ENCODE measurements at regions not wholly inside any gene's neighbourhood (a gene's known extent, or its start where the extent isn't known, plus 50 kb on each side); places are given as distances from the start of the nearest gene placed in this dataset.

- DNase-seq (ENCODE audit: extremely low read depth, low read depth), result no peak
Observed at GRCh38 chr2:239787538-239788050, 237.5 kb downstream of the NDUFA10 start.

GRCh38 chr2:239786791-239787190, 238.4 kb downstream of the NDUFA10 start:
- no peak for DNase-seq (ENCODE audit: extremely low read depth, low read depth)

DNA sequence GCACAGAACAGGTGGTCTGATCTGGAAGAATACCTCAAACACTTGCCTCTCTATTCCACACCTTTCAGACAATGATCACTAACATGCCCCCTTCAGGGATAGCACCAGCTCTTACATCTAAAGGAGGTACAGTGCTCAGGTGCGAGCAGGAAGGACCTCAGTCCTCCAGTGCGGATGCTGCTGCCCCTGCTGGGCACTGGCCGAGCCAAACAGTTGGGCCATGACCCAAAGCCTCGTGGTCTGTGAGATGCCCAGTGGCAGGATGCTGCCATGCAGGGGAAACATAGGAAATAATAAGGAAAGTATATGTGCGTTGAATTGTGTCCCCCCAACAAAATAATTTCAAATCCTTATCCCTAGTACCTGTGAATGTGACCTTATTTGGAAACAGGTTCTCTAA, 243.7 kb downstream of the NDUFA10 start:
- DNase-seq (ENCODE audit: extremely low read depth, low read depth), result no peak

GRCh38 chr2:239780236-239780994, 244.7 kb downstream of the NDUFA10 start:
- no peak for DNase-seq (ENCODE audit: extremely low read depth, low read depth)

- DNase-seq (ENCODE audit: extremely low read depth, low read depth), result no peak
Observed at GRCh38 chr2:239779584-239779983, 245.6 kb downstream of the NDUFA10 start.

DNA sequence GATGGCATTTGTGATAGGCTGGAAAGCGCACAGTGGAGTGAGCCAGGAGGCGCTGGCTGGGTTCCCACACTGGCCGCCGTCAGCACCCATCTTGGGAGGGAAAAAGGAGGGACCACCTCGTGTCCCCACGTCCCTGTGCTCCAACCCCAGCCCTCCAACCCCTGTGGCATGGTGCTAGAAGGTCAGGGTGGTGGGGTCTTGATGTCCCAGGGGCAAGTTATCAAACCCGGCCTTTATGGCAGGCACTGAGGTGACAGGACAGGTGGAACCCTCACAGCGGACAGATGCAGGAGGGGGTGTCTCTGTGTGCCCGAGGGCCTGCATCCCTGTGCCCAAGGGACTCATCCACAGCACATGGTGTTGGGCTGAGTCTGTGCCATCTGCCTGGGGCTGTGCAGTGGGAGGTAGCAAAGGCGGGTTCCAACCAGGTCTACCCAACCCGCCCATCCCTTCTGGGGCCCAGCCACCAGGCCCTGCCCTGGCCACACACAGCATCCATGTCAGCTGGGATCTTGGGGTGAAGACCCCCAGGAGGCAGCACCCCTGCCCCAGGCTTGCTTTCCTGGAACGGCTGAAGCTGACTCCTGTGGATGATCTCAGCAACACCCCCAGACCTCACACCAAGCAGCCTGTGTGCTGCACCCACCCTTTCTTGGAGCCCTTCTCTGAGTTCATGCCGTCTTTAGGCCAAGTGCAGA, 246.1 kb downstream of the NDUFA10 start:
- no peak for DNase-seq (ENCODE audit: extremely low read depth, low read depth)

DNA sequence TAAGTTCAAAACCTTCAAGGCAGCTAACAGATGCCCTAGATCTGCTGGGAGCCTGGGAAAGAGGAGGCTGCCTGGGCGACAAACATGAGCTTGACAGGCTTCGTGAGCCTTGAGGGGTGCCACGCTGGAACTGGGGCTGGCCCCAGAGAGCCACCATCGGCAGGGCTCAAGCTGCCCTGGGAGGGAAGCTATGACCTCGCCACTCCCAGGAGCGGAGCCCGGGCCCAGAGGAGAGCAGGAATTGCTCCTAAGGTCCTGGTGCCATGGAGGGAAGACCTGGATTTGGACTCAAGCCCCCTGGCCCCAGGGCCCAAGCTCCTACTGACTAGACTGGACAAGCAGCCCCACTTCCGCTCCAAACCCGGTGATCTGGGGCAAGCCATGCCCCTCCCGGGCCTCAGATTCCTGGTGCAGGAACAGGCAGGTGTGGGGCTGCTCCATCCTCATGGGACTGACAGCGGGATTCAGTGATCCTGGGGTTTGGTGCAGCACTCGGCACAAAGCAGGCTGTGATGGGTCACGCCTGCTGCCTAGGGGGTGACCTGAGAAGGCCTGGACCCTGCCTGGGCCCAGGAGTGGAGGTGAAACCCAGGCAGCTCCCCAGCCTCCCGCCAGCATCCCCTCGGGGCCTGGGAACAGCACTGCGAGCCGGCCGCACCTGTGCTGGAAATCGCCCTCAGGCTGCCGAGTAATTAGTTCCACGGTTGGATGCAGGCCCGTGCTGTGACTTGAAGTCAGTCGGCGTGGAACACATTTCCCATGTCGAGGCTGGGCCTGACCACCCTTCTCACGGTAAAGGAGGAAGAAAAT, 246.9 kb downstream of the NDUFA10 start:
- no peak for DNase-seq (ENCODE audit: extremely low read depth, low read depth)

- DNase-seq (ENCODE audit: extremely low read depth, low read depth), result no peak
Observed at GRCh38 chr2:239777219-239777618, 247.9 kb downstream of the NDUFA10 start.

DNA sequence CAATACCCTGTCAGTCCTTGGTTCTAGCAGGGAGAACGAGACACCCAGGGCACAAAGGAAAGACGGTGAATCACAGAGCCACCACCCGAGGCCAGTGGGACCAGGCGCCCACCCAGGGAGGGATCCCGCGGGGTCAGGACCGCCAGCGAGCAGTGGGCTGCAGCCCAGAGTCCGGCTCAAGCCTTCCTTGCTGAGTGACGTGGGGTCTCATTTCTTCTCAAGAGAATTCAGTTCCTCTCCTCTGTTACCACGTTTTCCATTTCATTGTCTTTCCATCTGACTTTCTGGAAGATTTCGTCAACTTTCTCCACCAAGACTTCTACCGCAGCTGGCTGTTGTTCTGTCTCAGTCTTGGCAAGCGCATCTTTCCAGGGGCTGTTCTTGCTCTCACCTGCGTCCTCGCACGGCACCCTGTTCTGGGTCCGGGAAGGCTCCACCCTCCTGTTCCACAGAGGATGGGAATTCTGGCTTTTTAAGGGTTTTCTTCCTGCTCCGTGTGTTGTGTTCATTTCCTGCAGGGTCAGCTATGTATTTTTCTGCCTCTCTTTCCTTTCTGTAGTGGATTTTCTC, 248.6 kb downstream of the NDUFA10 start:
- no peak for DNase-seq (ENCODE audit: extremely low read depth, low read depth)

DNA sequence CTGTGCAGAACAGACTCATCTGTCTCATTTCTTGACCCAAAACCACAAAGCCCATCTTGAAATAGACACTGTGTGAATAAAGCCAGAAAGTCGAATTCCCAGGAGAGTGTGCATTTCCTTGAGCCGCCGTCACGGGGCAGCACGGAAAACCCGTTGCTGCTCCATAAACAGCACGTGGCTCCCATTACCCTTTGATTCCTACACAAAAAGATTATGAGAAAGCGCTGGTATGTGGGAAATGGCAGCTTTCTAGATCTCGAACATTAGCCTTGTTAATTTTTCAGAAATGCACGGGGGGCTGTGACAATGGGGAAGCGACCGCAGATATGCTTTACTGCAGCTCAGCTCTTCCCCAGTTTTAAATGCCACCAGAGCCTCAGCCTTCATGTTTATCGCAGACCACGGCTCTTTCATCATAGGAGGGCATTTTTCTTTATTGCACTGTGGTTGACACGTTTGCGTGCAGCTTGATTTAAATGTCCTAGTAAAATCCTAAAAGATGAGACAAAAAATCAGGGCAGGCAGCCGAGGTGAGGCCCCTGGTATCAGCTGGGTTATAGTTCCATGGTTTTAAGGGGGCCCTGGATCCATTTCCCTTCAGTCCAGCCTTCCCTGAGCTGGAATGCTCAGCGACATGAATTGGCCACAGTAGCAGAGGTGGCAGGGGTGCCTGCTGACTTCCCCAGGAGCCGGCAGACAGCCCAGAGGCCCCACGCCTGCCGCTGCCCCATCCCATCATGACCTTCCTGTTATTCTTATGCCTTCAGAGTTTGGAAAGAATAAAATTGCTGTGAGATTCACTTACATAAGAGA, 249.3 kb downstream of the NDUFA10 start:
- no peak for DNase-seq (ENCODE audit: extremely low read depth, low read depth)

DNA sequence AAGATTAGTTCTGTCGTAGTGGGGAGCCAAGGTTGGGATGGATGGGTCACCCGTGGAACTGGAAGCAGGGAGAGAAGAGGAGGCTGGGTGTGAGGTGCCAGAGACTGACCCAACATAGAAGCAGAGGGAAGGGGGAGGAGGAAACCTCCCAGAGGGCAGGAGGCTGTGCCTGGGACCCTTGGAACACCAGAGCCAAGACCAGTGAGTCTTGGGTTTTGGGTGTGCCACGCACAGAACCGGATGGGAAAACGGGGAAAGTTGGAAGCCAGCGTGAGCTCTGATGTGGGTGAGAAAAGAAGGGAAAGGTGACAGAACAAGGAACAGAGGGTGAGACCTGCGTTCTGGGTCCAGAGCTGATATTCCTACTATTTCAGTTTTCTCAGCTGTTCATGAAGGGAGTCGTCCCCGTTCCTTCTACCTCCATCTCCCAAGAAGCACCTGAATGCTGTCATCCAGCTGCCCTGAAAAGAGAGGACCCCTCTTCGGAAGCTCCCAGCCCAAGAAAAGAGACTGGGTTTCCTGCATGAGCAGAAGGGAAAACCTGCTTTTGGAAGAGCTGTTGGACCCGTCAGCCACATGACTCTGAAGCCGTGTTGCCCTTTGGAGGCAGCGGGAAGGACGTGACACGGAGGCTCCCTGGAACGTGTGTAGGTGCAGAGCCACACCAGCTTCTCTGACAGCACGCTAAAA, 250.1 kb downstream of the NDUFA10 start:
- DNase-seq (ENCODE audit: extremely low read depth, low read depth), result no peak

- DNase-seq (ENCODE audit: extremely low read depth, low read depth), result no peak
Observed at GRCh38 chr2:239774142-239774462, 251.0 kb downstream of the NDUFA10 start.

- no peak for DNase-seq (ENCODE audit: extremely low read depth, low read depth)
Observed at GRCh38 chr2:239773228-239774141, 251.7 kb downstream of the NDUFA10 start.

DNA sequence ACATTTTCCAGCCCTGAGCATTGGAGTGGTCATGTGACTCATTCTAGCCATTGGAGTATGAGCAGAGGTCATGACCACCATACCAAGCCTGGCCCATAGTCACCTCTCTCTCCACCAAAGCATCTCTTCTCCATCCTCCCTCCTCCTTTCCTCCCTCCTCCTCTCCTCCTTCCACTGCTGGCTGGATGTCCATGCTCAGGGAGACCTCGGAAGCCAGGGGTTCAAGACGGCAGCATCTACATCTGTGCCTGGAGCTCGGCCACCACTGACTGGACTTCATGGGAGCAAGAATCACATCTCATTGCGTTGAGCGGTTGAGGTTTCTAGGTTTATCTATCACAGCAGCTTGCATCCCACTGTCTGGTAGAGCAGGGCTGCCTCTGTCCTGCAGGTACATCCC, 252.4 kb downstream of the NDUFA10 start:
- no peak for DNase-seq (ENCODE audit: extremely low read depth, low read depth)

- DNase-seq (ENCODE audit: extremely low read depth, low read depth), result no peak
Observed at GRCh38 chr2:239770246-239770639, 254.9 kb downstream of the NDUFA10 start.

DNA sequence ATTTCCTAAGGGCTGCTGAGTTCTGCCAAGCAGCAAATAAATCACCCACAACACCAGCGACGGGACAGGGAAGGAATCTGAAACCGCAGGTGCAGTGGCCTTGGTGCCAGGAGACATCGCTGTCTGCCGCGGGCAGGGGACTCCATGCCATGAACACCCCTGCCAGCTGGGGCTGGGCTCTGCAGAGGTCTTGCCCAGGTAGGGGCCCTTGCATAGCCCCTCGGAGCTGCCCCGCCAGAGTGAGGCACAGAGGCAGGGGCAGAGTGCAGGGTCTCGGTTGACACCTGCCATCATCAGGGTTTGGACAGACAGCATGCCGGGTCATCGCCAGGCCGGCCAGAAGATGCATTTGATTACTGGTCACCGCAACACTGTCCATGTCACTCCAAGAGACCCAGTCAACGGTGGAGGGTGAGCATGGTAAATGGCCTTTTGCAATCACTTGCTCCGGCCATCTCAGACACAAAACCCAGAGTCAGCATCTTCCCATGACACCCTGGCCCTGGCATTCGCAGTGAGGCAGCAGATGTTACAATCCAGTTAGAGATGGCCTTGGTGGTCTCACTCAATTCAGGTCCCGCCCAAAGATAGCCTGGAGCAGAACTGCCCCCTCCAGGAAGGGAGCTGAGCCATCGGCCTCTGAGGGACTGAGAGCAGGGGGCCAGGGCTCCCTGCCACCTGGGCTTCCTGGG, 255.4 kb downstream of the NDUFA10 start:
- no peak for DNase-seq (ENCODE audit: extremely low read depth, low read depth)

GRCh38 chr2:239768907-239769553, 256.1 kb downstream of the NDUFA10 start:
- no peak for DNase-seq (ENCODE audit: extremely low read depth, low read depth)
